ENCODE measurements at regions not wholly inside any gene's neighbourhood (a gene's known extent, or its start where the extent isn't known, plus 50 kb on each side); places are given as distances from the start of the nearest gene placed in this dataset.

- TF ChIP-seq, protein P1, sequence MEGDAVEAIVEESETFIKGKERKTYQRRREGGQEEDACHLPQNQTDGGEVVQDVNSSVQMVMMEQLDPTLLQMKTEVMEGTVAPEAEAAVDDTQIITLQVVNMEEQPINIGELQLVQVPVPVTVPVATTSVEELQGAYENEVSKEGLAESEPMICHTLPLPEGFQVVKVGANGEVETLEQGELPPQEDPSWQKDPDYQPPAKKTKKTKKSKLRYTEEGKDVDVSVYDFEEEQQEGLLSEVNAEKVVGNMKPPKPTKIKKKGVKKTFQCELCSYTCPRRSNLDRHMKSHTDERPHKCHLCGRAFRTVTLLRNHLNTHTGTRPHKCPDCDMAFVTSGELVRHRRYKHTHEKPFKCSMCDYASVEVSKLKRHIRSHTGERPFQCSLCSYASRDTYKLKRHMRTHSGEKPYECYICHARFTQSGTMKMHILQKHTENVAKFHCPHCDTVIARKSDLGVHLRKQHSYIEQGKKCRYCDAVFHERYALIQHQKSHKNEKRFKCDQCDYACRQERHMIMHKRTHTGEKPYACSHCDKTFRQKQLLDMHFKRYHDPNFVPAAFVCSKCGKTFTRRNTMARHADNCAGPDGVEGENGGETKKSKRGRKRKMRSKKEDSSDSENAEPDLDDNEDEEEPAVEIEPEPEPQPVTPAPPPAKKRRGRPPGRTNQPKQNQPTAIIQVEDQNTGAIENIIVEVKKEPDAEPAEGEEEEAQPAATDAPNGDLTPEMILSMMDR (IDR thresholded peaks at IDR 0.05) = no peak
- no peak for TF ChIP-seq POLR2A (IDR thresholded peaks at IDR 0.05)
These were observed 165.6 kb upstream of the WDFY3 start for GRCh38 chr4:85132117-85132516.
